Caki2 (cell line): ENCODE measurements at regions not wholly inside any gene's neighbourhood (a gene's known extent, or its start where the extent isn't known, plus 50 kb on each side); places are given as distances from the start of the nearest gene placed in this dataset.
"Not testable (repeated sequence)": the region's sequence is repeated elsewhere in the genome, so short reads cannot be mapped to it uniquely, and the experiment has no call there.

Experiments used
- DNase-seq: peaks from one replicate; pipeline ENCODE4 v3.0.0-alpha.2; 2015; ENCODE audit warnings: low read depth
- in situ Hi-C: cut with HindIII; loops from 2 replicates; pipeline ENCODE4 v1.10.0; 2016; ENCODE audit warnings: low sequenced_read_pairs, low pct_unique_long_range_greater_than_20kb, mixed read lengths

GRCh38 chr5:156042726-156043125 lies 284.2 kb upstream of the SGCD start:
- in situ Hi-C loops, result no loop called here
- DNase-seq, result no peak

- no peak for DNase-seq
- in situ Hi-C loops, result no loop called here
These were observed 283.6 kb upstream of the SGCD start for GRCh38 chr5:156043351-156043750.

- in situ Hi-C loops, result no loop called here
- no peak for DNase-seq
These were observed 275.0 kb upstream of the SGCD start for GRCh38 chr5:156051972-156052371.

GRCh38 chr5:156052656-156053055 lies 274.3 kb upstream of the SGCD start:
- in situ Hi-C loops, result no loop called here
- DNase-seq, result no peak

GRCh38 chr5:156053056-156053455 lies 273.9 kb upstream of the SGCD start:
- in situ Hi-C loops, result no loop called here
- no peak for DNase-seq

- in situ Hi-C loops, result no loop called here
- no peak for DNase-seq
These were observed 250.1 kb upstream of the SGCD start for GRCh38 chr5:156076912-156077311.

- DNase-seq, result no peak
- in situ Hi-C loops, result no loop called here
These were observed 239.3 kb upstream of the SGCD start for GRCh38 chr5:156087577-156088110.

GRCh38 chr5:156089955-156090940 lies 236.7 kb upstream of the SGCD start:
- in situ Hi-C loops, DNase-seq: not testable (repeated sequence)

- in situ Hi-C loops, result no loop called here
These were observed 233.9 kb upstream of the SGCD start for GRCh38 chr5:156093024-156093423.

GRCh38 chr5:156094001-156094400 lies 233.0 kb upstream of the SGCD start:
- DNase-seq, result no peak
- in situ Hi-C loops, result no loop called here

More at GRCh38 chr5:156093024-156093423, 233.9 kb upstream of the SGCD start:
- DNase-seq, result no peak

- in situ Hi-C loops, result no loop called here
- DNase-seq, result no peak
These were observed 231.2 kb upstream of the SGCD start for GRCh38 chr5:156095709-156096241.

- in situ Hi-C loops, result no loop called here
- DNase-seq, result no peak
These were observed 230.7 kb upstream of the SGCD start for GRCh38 chr5:156096259-156096658.

GRCh38 chr5:156103155-156103885 lies 223.6 kb upstream of the SGCD start:
- no peak for DNase-seq
- in situ Hi-C loops, result no loop called here

- in situ Hi-C loops, result no loop called here
These were observed 217.5 kb upstream of the SGCD start for GRCh38 chr5:156109317-156110023.

GRCh38 chr5:156119692-156120091 lies 207.3 kb upstream of the SGCD start:
- in situ Hi-C loops, result no loop called here
- no peak for DNase-seq

More at GRCh38 chr5:156109317-156110023, 217.5 kb upstream of the SGCD start:
- no peak for DNase-seq

- peak; percentile 73 for DNase-seq
- in situ Hi-C loops, result no loop called here
These were observed 206.2 kb upstream of the SGCD start for GRCh38 chr5:156120777-156121176.

- DNase-seq, result no peak
- in situ Hi-C loops, result no loop called here
These were observed 205.7 kb upstream of the SGCD start for GRCh38 chr5:156121234-156121633.

- in situ Hi-C loops, result no loop called here
- peak; percentile 24 for DNase-seq
These were observed 205.1 kb upstream of the SGCD start for GRCh38 chr5:156121882-156122281.
